GM12874 (cell line): ENCODE measurements at regions not wholly inside any gene's neighbourhood (a gene's known extent, or its start where the extent isn't known, plus 50 kb on each side); places are given as distances from the start of the nearest gene placed in this dataset.

ENCODE experiments used
- CTCF ChIP-seq: IDR thresholded peaks from 2 replicates; pipeline ENCODE4 v1.5.1; 2011; ENCODE audit warnings: low read depth, mild to moderate bottlenecking, control low read depth, low read length, moderate library complexity; ENCODE audit not compliant: insufficient read depth

GRCh38 chr21:38984568-38984967 is 178.8 kb downstream of the ETS2 start:
- no peak for TF ChIP-seq CTCF

- TF ChIP-seq CTCF, result no peak
These were observed 177.8 kb downstream of the ETS2 start for GRCh38 chr21:38983560-38983959.

- no peak for TF ChIP-seq CTCF
These were observed 177.1 kb downstream of the ETS2 start for GRCh38 chr21:38982804-38983203.

GRCh38 chr21:38982096-38982495 is 176.4 kb downstream of the ETS2 start:
- TF ChIP-seq CTCF, result no peak

- TF ChIP-seq CTCF, result no peak
These were observed 174.9 kb downstream of the ETS2 start for GRCh38 chr21:38980416-38981313.

GRCh38 chr21:38979271-38980121 is 173.8 kb downstream of the ETS2 start:
- no peak for TF ChIP-seq CTCF

- TF ChIP-seq CTCF, result no peak
These were observed 171.2 kb downstream of the ETS2 start for GRCh38 chr21:38976900-38977299.
